Tibial artery (tissue), 4 donors: ENCODE measurements at regions not wholly inside any gene's neighbourhood (a gene's known extent, or its start where the extent isn't known, plus 50 kb on each side); places are given as distances from the start of the nearest gene placed in this dataset.

Experiments used
- DNase-seq, 2 donors: peaks; one replicate each; pipeline ENCODE4 v3.0.0-alpha.2; 2019
- H3K27ac ChIP-seq, 2 donors: fragments of 200-600 bp; sonication (generic) in 1 of 2; 1 replicate in 1 of 2; 2 replicates in 1 of 2; pipeline ENCODE4 v1.5.1; 2018 to 2019; ENCODE audit warnings: mild to moderate bottlenecking in 1 of 2
- H3K27me3 ChIP-seq, 2 donors: fragments of 200-600 bp; sonication (generic) in 1 of 2; one replicate each; pipeline versions ENCODE4 v1.5.1 to v1.6.0; 2016 to 2019
- H3K36me3 ChIP-seq, 3 donors: fragments of 200-600 bp; sonication (generic) in 2 of 3; one replicate each; pipeline ENCODE4 v1.5.1; 2016 to 2019; ENCODE audit warnings: mild to moderate bottlenecking in 2 of 3
- H3K4me1 ChIP-seq, 4 donors: fragments of 200-600 bp; sonication (generic) in 2 of 4; 1 replicate in 3 of 4; 2 replicates in 1 of 4; pipeline ENCODE4 v1.5.1; 2016 to 2019
- H3K4me3 ChIP-seq, 2 donors: fragments of 200-600 bp; sonication (generic) in 1 of 2; 1 replicate in 1 of 2; 2 replicates in 1 of 2; pipeline ENCODE4 v1.5.1; 2018 to 2019; ENCODE audit warnings: mild to moderate bottlenecking in 2 of 2
- H3K9me3 ChIP-seq, 3 donors: fragments of 200-600 bp; sonication (generic) in 1 of 3; one replicate each; pipeline ENCODE4 v1.5.1; 2016 to 2019
- intact Hi-C: fragments of 100-400 bp; cut with DNase I; formaldehyde crosslinking; loops from one replicate; pipeline ENCODE4 v1.15.0; 2023; ENCODE audit warnings: low total_unique reads
- TF ChIP-seq, protein P1 (sequence below), 2 experiments: fragments of 200-600 bp in 1 of 2; fragments of 450-650 bp in 1 of 2; IDR thresholded peaks; one replicate each; pipeline ENCODE4 v1.5.1; 2017 to 2019; ENCODE audit warnings: antibody characterized with exemption in 2 of 2, mild to moderate bottlenecking in 1 of 2, moderate library complexity in 1 of 2

GRCh38 chr6:84498905-84499304, 265.5 kb downstream of the TBX18 start:
- Histone ChIP-seq H3K4me3 (no peak overlapping the region), H3K27ac (no peak overlapping the region), H3K9me3 (no peaks in the 10 kb centered on the region), H3K36me3 (no peaks in the 10 kb centered on the region), H3K4me1 (no peaks in the 10 kb centered on the region), H3K27me3 (no peaks in the 10 kb centered on the region)
- TF ChIP-seq, protein P1, sequence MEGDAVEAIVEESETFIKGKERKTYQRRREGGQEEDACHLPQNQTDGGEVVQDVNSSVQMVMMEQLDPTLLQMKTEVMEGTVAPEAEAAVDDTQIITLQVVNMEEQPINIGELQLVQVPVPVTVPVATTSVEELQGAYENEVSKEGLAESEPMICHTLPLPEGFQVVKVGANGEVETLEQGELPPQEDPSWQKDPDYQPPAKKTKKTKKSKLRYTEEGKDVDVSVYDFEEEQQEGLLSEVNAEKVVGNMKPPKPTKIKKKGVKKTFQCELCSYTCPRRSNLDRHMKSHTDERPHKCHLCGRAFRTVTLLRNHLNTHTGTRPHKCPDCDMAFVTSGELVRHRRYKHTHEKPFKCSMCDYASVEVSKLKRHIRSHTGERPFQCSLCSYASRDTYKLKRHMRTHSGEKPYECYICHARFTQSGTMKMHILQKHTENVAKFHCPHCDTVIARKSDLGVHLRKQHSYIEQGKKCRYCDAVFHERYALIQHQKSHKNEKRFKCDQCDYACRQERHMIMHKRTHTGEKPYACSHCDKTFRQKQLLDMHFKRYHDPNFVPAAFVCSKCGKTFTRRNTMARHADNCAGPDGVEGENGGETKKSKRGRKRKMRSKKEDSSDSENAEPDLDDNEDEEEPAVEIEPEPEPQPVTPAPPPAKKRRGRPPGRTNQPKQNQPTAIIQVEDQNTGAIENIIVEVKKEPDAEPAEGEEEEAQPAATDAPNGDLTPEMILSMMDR (IDR thresholded peaks at IDR 0.05), result no peak
- intact Hi-C loops, result no loop called here
- no peak for DNase-seq

DNA sequence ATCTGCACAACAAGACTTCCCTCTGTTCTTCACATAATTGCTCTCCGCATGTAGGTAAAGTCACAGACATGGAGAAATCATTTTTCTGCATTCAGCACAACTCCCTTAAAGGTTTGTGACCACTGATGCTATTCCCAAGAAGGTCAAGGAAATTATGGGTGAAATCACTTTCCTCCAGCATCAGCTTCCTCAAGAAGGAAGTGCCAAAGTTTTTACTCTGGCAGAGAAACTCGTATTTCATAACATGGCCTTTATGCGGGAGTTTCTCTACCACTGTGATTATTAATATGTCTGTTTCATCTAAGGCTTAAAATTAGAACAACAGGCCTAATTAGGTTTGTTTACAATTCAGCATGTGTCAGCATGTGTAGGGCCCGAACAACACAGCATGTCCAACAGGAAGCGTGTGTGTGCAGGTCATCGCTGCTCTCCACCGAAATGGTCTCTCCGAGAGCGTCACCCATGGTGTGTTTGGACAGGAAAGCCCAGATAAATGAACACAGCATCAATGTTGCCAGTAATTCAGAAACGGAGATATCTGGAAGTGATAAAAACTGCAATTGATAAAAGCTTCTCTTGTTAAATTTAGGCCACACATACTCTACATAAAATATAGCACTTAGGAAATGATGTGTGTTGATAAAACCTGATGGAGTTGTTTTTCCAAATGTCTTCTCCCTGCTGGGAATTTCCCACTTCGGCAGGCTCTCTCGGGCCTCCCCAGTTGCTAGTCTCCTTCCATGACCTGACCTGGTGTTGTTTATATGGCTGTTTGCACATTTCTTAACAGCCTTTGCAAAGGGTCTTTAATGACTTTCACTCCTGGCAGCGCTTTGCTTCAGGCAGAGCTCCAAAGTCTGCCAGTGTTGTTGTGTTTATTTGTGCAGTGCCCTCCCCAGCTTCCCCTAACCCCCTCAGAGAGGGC, 265.1 kb upstream of the CEP162 start:
- TF ChIP-seq, protein P1 (IDR thresholded peaks at IDR 0.05), result no peak
- no peaks in the 10 kb centered on the region for H3K36me3 ChIP-seq
- peaks cover 0 to 20% (median 3%) of the 10 kb centered on the region in 4 donors for H3K4me1 ChIP-seq
- H3K4me3 ChIP-seq, result no peak overlapping the region
- peak overlapping the region in 1 of 2 donors; percentile 56 for H3K27ac ChIP-seq
- no peak for DNase-seq
- no peaks in the 10 kb centered on the region for H3K9me3 ChIP-seq
- intact Hi-C loops, result no loop called here
- no peaks in the 10 kb centered on the region for H3K27me3 ChIP-seq

GRCh38 chr6:84489598-84489997, 262.2 kb upstream of the CEP162 start:
- TF ChIP-seq, protein P1 (IDR thresholded peaks at IDR 0.05), result no peak
- Histone ChIP-seq H3K9me3 (no peaks in the 10 kb centered on the region), H3K27me3 (no peaks in the 10 kb centered on the region), H3K27ac (no peak overlapping the region), H3K36me3 (no peaks in the 10 kb centered on the region), H3K4me3 (no peak overlapping the region), H3K4me1 (peaks cover 0 to 20% (median 3%) of the 10 kb centered on the region in 4 donors)
- intact Hi-C loops, result no loop called here
- no peak for DNase-seq

DNA sequence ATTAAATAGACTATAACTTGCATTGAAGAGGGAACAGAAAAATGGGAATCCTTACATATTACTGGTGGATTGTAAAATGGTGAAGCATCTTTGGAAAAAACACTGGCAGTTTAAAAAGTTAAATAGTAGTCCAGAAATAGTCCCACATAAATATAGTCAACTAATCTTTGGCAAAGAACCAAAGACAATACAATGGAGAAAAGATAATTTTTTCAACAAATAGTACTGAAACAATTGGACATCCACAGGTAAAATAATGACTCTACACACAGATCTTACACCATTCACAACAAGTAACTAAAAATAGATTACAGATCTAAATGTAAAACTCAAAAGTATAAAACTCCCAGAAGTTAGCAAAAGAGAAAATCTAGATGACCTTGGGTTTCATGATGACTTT, 259.1 kb upstream of the CEP162 start:
- no peak for DNase-seq
- TF ChIP-seq, protein P1 (IDR thresholded peaks at IDR 0.05), result no peak
- Histone ChIP-seq H3K36me3 (no peaks in the 10 kb centered on the region), H3K27me3 (no peaks in the 10 kb centered on the region), H3K4me1 (peaks cover 0 to 5% (median 0%) of the 10 kb centered on the region in 4 donors), H3K4me3 (no peak overlapping the region), H3K27ac (no peak overlapping the region), H3K9me3 (no peaks in the 10 kb centered on the region)
- intact Hi-C loops, result no loop called here

DNA sequence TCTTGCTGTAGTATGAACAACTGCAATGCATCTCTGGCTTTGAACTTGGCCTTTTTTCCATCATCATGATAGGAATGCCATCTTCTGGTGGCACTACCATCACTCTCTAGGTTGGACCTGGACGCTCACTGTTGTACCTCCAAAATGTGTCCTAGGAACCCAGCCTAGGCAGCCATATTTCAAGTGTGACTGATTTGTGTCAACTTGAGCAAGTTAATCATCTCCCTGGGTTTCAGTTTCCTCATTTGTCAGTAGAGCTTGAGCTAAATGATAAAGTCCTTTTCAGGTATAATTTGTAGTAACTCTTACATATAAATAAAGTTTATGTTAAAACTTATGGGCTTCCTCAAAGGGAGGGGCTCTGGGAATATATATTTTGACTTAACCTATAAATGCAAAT, 241.7 kb upstream of the CEP162 start:
- intact Hi-C loops, result no loop called here
- no peak overlapping the region for H3K27ac ChIP-seq
- peaks cover 0 to 3% (median 0%) of the 10 kb centered on the region in 3 donors for H3K9me3 ChIP-seq
- H3K36me3 ChIP-seq, result no peaks in the 10 kb centered on the region
- TF ChIP-seq, protein P1 (IDR thresholded peaks at IDR 0.05), result no peak
- no peaks in the 10 kb centered on the region for H3K27me3 ChIP-seq
- H3K4me1 ChIP-seq, result peaks cover 0 to 4% (median 0%) of the 10 kb centered on the region in 4 donors
- no peak for DNase-seq
- no peak overlapping the region for H3K4me3 ChIP-seq
